HEK293 (cell line): ENCODE measurements at regions not wholly inside any gene's neighbourhood (a gene's known extent, or its start where the extent isn't known, plus 50 kb on each side); places are given as distances from the start of the nearest gene placed in this dataset.
A peak's percentile ranks its signal among the peaks of the same experiment; 100 is the strongest.
"Not testable (repeated sequence)": the region's sequence is repeated elsewhere in the genome, so short reads cannot be mapped to it uniquely, and the experiment has no call there.

Source experiments
- CTCF ChIA-PET: fragments of 350-600 bp; formaldehyde crosslinking; extraction: SDS; loops from one replicate; lab custom pipeline; 2021; ENCODE audit warnings: antibody characterized with exemption; lab: Yijun Ruan, JAX
- POLR2A ChIA-PET: fragments of 300-600 bp; formaldehyde crosslinking; extraction: SDS; loops from one replicate; lab custom pipeline; 2020; ENCODE audit warnings: antibody characterized with exemption, inconsistent platforms; lab: Yijun Ruan, JAX
- H3K27ac ChIP-seq: fragments of 200-500 bp; sonication (Bioruptor generic); 2 replicates; pipeline ENCODE4 v1.5.1; 2014; ENCODE audit warnings: low read depth, low read length, control low read depth, inconsistent platforms; ENCODE audit errors: extremely low read depth
- H3K36me3 ChIP-seq, 2 experiments: fragments of 200-500 bp in 1 of 2; sonication (Bioruptor generic) in 1 of 2; 1 replicate in 1 of 2; 2 replicates in 1 of 2; pipeline ENCODE4 v1.5.1; 2014 to 2017; ENCODE audit warnings: inconsistent platforms in 2 of 2, low read length in 2 of 2; ENCODE audit not compliant: control insufficient read depth in 2 of 2, insufficient read depth in 1 of 2
- H3K4me1 ChIP-seq: fragments of 200-500 bp; sonication (Bioruptor generic); 2 replicates; pipeline ENCODE4 v1.5.1; 2014; ENCODE audit warnings: mild to moderate bottlenecking, low read length, inconsistent platforms; ENCODE audit not compliant: control insufficient read depth, insufficient read depth
- H3K4me3 ChIP-seq: 2 replicates; pipeline ENCODE4 v1.5.1; 2011; ENCODE audit warnings: low read depth, mild to moderate bottlenecking, control low read depth, low read length, moderate library complexity
- H3K9me3 ChIP-seq: fragments of 200-500 bp; sonication (Bioruptor generic); 2 replicates; pipeline ENCODE4 v1.5.1; 2014; ENCODE audit warnings: low read depth, low read length, inconsistent platforms; ENCODE audit not compliant: control insufficient read depth, insufficient read depth
- HOXA7 ChIP-seq: sonication (generic); formaldehyde crosslinking; IDR thresholded peaks from 2 replicates; pipeline ENCODE4 v1.8.1; 2022; ENCODE audit warnings: missing genetic modification reagents, borderline replicate concordance
- SALL2 ChIP-seq: fragments of 450-650 bp; formaldehyde crosslinking; IDR thresholded peaks from 2 replicates; pipeline ENCODE4 v1.5.0; 2017; ENCODE audit warnings: missing biosample characterization, mild to moderate bottlenecking, missing genetic modification characterization, borderline replicate concordance
- SCRT1 ChIP-seq: fragments of 450-650 bp; formaldehyde crosslinking; IDR thresholded peaks from 2 replicates; pipeline ENCODE4 v1.5.1; 2016; ENCODE audit warnings: missing biosample characterization, missing genetic modification characterization, borderline replicate concordance
- SCRT2 ChIP-seq: fragments of 450-650 bp; formaldehyde crosslinking; IDR thresholded peaks from 2 replicates; pipeline ENCODE4 v1.5.1; 2016; ENCODE audit warnings: missing biosample characterization, missing genetic modification characterization
- SETDB1 ChIP-seq: IDR thresholded peaks from one replicate; pipeline ENCODE4 v1.6.1; 2017; ENCODE audit warnings: mild to moderate bottlenecking, low read length, moderate library complexity, mixed read lengths; ENCODE audit not compliant: insufficient read length
- SP2 ChIP-seq: fragments of 450-650 bp; formaldehyde crosslinking; IDR thresholded peaks from 2 replicates; pipeline ENCODE4 v1.5.1; 2016; ENCODE audit warnings: missing biosample characterization, missing genetic modification characterization
- TCF7L2 ChIP-seq: IDR thresholded peaks from 2 replicates; pipeline ENCODE4 v1.6.1; 2011; ENCODE audit warnings: low read depth, mild to moderate bottlenecking, inconsistent platforms, low read length, moderate library complexity, borderline replicate concordance
- TRIM28 ChIP-seq: IDR thresholded peaks from 2 replicates; pipeline ENCODE4 v1.6.1; 2011; ENCODE audit warnings: low read length, control low read depth, borderline replicate concordance
- ZNF140 ChIP-seq: fragments of 450-650 bp; formaldehyde crosslinking; IDR thresholded peaks from 2 replicates; pipeline ENCODE4 v1.5.1; 2016; ENCODE audit warnings: missing biosample characterization, missing genetic modification characterization
- ZNF23 ChIP-seq: fragments of 450-650 bp; formaldehyde crosslinking; IDR thresholded peaks from 2 replicates; pipeline ENCODE4 v1.5.1; 2016; ENCODE audit warnings: missing biosample characterization, missing genetic modification characterization, borderline replicate concordance
- ZNF335 ChIP-seq: fragments of 450-650 bp; formaldehyde crosslinking; conservative IDR thresholded peaks from 2 replicates; pipeline ENCODE4 v1.5.1; 2016; ENCODE audit warnings: missing biosample characterization, missing genetic modification characterization
- ZNF350 ChIP-seq: fragments of 450-650 bp; formaldehyde crosslinking; IDR thresholded peaks from 2 replicates; pipeline ENCODE4 v1.5.0; 2017; ENCODE audit warnings: missing biosample characterization, mild to moderate bottlenecking, missing genetic modification characterization
- ZNF623 ChIP-seq: fragments of 450-650 bp; formaldehyde crosslinking; IDR thresholded peaks from 2 replicates; pipeline ENCODE4 v1.5.1; 2016; ENCODE audit warnings: missing biosample characterization, missing genetic modification characterization
- ZNF626 ChIP-seq: fragments of 450-650 bp; sonication (Bioruptor Pico); formaldehyde crosslinking; IDR thresholded peaks from 2 replicates; pipeline ENCODE4 v1.5.1; 2018; ENCODE audit warnings: missing biosample characterization, missing genetic modification characterization, inconsistent platforms
- ZNF654 ChIP-seq: fragments of 450-650 bp; formaldehyde crosslinking; IDR thresholded peaks from 2 replicates; pipeline ENCODE4 v1.5.1; 2016; ENCODE audit warnings: low read depth, missing biosample characterization, missing genetic modification characterization
- ZNF785 ChIP-seq: fragments of 450-650 bp; formaldehyde crosslinking; IDR thresholded peaks from 2 replicates; pipeline ENCODE4 v1.5.1; 2016; ENCODE audit warnings: missing biosample characterization, missing genetic modification characterization
- ZNF837 ChIP-seq: fragments of 450-650 bp; formaldehyde crosslinking; IDR thresholded peaks from 2 replicates; pipeline ENCODE4 v1.5.1; 2016; ENCODE audit warnings: missing biosample characterization, missing genetic modification characterization
- ZNF843 ChIP-seq: fragments of 450-650 bp; formaldehyde crosslinking; IDR thresholded peaks from 2 replicates; pipeline ENCODE4 v1.5.1; 2016; ENCODE audit warnings: missing biosample characterization, missing genetic modification characterization
- TF ChIP-seq, protein P1 (sequence below): fragments of 450-650 bp; formaldehyde crosslinking; IDR thresholded peaks from 2 replicates; pipeline ENCODE4 v1.5.1; 2016; ENCODE audit warnings: missing biosample characterization, missing genetic modification characterization

DNA sequence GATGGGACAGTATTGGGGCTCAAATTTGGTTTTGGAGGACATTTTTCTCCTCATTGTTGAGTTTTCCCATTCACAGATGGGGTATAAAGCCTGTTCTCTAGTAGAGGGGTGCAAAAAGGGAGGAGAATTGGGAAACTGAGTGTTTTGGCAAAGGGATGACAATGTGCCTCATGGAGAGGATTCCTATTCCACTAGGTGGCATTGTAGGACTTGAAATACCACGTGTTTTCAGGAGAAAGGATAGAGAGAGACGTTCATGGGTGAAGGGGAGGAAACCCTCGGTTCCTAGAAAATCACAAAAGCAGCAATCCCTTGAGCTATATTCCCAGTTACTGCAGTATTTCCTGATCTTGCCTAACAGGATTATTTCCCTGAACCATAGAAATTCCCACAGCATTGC is 113.7 kb upstream of the SRD5A2 start:
- Histone ChIP-seq H3K27ac (no peak overlapping the region), H3K4me3 (no peak overlapping the region), H3K36me3 (no peaks in the 10 kb centered on the region), H3K9me3 (no peaks in the 10 kb centered on the region), H3K4me1 (no peaks in the 10 kb centered on the region)
- no peak for TF ChIP-seq TCF7L2
- no peak for TF ChIP-seq ZNF23 (tag by site-specific recombination)
- TF ChIP-seq ZNF843 = no peak
- no peak for TF ChIP-seq ZNF623
- no peak for TF ChIP-seq SALL2 (tag by site-specific recombination)
- TF ChIP-seq ZNF837 (tag by site-specific recombination) = no peak
- TF ChIP-seq ZNF654 = peak; percentile 70
- no peak for TF ChIP-seq HOXA7 (CRISPR knock-in tag)
- CTCF ChIA-PET = interaction anchor here (0.8 to 1.0 kb wide), 4 partner anchors 11 to 813 kb away, joined by 3 to 4 read pairs (median 3); no protein-coding TSS in a partner anchor
- POLR2A ChIA-PET = interaction anchor here (0.6 kb wide), 1 partner anchor 368 kb away, joined by 3 read pairs; no protein-coding TSS in a partner anchor

DNA sequence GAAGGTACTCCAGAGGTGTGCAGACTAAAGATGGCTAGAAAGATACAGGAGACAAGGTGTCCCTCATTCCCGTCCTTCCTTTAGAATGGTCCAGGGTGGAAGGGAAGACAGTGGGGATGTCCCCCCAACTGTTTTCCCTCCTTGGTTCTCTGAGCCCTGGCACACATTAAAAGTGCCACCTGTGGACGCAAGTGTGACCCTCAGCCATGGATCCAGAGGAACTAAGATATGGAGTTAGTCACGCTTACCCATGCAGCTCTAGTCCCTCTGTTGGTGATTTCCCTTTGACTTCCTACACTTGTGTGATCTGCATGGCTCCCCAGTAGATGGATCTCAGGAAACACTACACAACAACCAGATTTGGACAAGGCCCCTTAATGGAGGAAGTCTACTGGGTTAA is 113.1 kb upstream of the SRD5A2 start:
- no peaks in the 10 kb centered on the region for H3K4me1 ChIP-seq
- no peak overlapping the region for H3K4me3 ChIP-seq
- no peak overlapping the region for H3K27ac ChIP-seq
- ChIA-PET CTCF (interaction anchor here (0.6 to 0.9 kb wide), 3 partner anchors 142 to 144 kb away, joined by 3 read pairs; no protein-coding TSS in a partner anchor), POLR2A (no interaction called here)
- no peaks in the 10 kb centered on the region for H3K36me3 ChIP-seq
- no peaks in the 10 kb centered on the region for H3K9me3 ChIP-seq
- TF ChIP-seq SCRT1 (peak; percentile 88), SCRT2 (peak; percentile 78), TRIM28 (peak; percentile 100; the same call in 1 of the 2 replicates), ZNF626 (peak; percentile 82; the same call in 1 of the 2 replicates), SP2 (no peak), ZNF350 (no peak), ZNF654 (no peak), ZNF335 (tag by site-specific recombination) (no peak), SETDB1 (peak; percentile 95)
- TF ChIP-seq, protein P1, sequence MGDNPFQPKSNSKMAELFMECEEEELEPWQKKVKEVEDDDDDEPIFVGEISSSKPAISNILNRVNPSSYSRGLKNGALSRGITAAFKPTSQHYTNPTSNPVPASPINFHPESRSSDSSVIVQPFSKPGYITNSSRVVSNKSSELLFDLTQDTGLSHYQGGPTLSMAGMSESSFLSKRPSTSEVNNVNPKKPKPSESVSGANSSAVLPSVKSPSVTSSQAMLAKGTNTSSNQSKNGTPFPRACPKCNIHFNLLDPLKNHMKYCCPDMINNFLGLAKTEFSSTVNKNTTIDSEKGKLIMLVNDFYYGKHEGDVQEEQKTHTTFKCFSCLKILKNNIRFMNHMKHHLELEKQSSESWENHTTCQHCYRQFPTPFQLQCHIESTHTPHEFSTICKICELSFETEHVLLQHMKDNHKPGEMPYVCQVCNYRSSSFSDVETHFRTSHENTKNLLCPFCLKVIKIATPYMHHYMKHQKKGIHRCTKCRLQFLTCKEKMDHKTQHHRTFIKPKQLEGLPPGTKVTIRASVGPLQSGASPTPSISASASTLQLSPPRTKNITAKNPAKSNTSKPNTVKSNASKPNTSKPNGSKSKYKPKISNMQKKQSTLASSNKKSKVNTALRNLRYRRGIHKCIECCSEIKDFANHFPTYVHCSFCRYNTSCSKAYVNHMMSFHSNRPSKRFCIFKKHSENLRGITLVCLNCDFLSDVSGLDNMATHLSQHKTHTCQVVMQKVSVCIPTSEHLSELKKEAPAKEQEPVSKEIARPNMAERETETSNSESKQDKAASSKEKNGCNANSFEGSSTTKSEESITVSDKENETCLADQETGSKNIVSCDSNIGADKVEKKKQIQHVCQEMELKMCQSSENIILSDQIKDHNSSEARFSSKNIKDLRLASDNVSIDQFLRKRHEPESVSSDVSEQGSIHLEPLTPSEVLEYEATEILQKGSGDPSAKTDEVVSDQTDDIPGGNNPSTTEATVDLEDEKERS (tag by site-specific recombination) = peak; percentile 91

DNA sequence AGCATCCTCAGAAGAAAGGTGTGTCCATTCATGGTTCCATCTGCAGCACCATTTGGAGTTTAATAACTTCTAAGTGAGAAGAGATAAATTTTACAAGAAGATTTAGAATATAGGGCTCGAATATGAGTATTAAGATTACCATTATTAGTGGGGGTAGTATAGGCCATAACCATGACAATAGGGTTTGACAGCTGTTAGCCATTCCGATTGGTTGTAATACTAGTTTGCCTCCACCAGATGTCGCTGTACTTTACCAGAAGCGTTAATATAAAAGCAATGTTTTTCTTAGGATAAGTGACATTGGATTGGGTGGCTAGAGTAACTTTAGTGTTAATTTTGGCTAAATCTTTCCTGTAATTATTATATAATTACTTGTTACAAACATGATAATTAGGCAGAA is 107.5 kb upstream of the SRD5A2 start:
- no peak overlapping the region for H3K4me3 ChIP-seq
- H3K4me1 ChIP-seq = no peaks in the 10 kb centered on the region
- TF ChIP-seq ZNF785 (tag by site-specific recombination) = no peak
- no peak for TF ChIP-seq ZNF140 (tag by site-specific recombination)
- 0 out of 2 replicates have a peak, but pooled peaks have one; percentile 15 for TF ChIP-seq ZNF654
- no peaks in the 10 kb centered on the region for H3K9me3 ChIP-seq
- POLR2A ChIA-PET = no interaction called here
- no peak overlapping the region for H3K27ac ChIP-seq
- CTCF ChIA-PET = interaction anchor here (0.6 to 0.7 kb wide), 2 partner anchors 8 to 181 kb away, joined by 3 read pairs; no protein-coding TSS in a partner anchor
- no peaks in the 10 kb centered on the region for H3K36me3 ChIP-seq

DNA sequence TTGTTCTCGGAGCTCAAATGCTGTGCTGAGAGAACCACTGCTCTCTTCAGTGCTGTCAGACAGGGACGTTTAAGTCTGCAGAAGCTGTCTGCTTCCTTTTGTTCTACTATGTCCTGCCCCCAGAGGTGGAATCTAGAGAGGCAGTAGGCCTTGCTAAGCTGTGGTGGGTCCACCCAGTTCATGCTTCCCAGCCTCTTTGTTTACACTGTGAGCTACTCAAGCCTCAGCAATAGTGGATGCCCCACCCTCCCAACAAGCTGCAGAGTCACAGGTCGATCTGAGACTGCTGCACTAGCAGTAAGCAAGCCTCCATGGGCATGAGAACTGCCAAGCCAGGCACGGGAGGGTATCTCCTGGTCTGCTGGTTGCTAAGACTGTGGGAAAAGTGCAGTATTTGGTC is 102.8 kb upstream of the SRD5A2 start:
- H3K4me1 ChIP-seq, H3K4me3 ChIP-seq, H3K36me3 ChIP-seq, H3K9me3 ChIP-seq, H3K27ac ChIP-seq, POLR2A ChIA-PET: not testable (repeated sequence)
- CTCF ChIA-PET = interaction anchor here (1.4 kb wide), 1 partner anchor 33 kb away, joined by 3 read pairs; no protein-coding TSS in a partner anchor
